ENCODE measurements at regions not wholly inside any gene's neighbourhood (a gene's known extent, or its start where the extent isn't known, plus 50 kb on each side); places are given as distances from the start of the nearest gene placed in this dataset.

GRCh38 chr2:58539973-58540372 lies 298.8 kb upstream of the FANCL start:
- TF ChIP-seq CTCF (IDR thresholded peaks at IDR 0.05), result no peak
- no peak for TF ChIP-seq POLR2A (IDR thresholded peaks at IDR 0.05)
